GM23248 (cell line): ENCODE measurements at regions not wholly inside any gene's neighbourhood (a gene's known extent, or its start where the extent isn't known, plus 50 kb on each side); places are given as distances from the start of the nearest gene placed in this dataset.
"Not testable (repeated sequence)": the region's sequence is repeated elsewhere in the genome, so short reads cannot be mapped to it uniquely, and the experiment has no call there.

Source experiments
- DNase-seq: peaks from one replicate; pipeline ENCODE4 v3.0.0-alpha.2; 2015
- H2AFZ ChIP-seq: fragments of 200-600 bp; sonication (generic); 2 replicates; pipeline ENCODE4 v1.6.1; 2016; ENCODE audit warnings: antibody characterized with exemption
- H3F3A ChIP-seq: fragments of 200-600 bp; sonication (generic); 2 replicates; pipeline ENCODE4 v1.6.1; 2016; ENCODE audit warnings: mild to moderate bottlenecking, antibody characterized with exemption, mixed run types; ENCODE audit not compliant: insufficient read depth
- H3K27ac ChIP-seq: fragments of 200-600 bp; sonication (generic); 2 replicates; pipeline ENCODE4 v1.5.1; 2016; ENCODE audit warnings: mild to moderate bottlenecking
- H3K27me3 ChIP-seq: fragments of 200-600 bp; sonication (generic); replicated peaks from 2 replicates; pipeline ENCODE4 v1.6.1; 2016; ENCODE audit warnings: mild to moderate bottlenecking; ENCODE audit not compliant: insufficient read depth
- H3K36me3 ChIP-seq: fragments of 200-600 bp; sonication (generic); 2 replicates; pipeline ENCODE4 v1.6.1; 2016; ENCODE audit warnings: low read depth, mild to moderate bottlenecking
- H3K4me1 ChIP-seq: fragments of 200-600 bp; sonication (generic); 2 replicates; pipeline ENCODE4 v1.6.1; 2016; ENCODE audit warnings: mild to moderate bottlenecking; ENCODE audit not compliant: insufficient read depth
- H3K4me2 ChIP-seq: fragments of 200-600 bp; sonication (generic); one replicate; pipeline ENCODE4 v1.6.1; 2016; ENCODE audit warnings: mild to moderate bottlenecking; ENCODE audit not compliant: unreplicated experiment
- H3K4me3 ChIP-seq: fragments of 200-600 bp; sonication (generic); 2 replicates; pipeline ENCODE4 v1.5.1; 2016; ENCODE audit warnings: mild to moderate bottlenecking
- H3K79me2 ChIP-seq: fragments of 200-600 bp; sonication (generic); 2 replicates; pipeline ENCODE4 v1.6.1; 2016; ENCODE audit warnings: mild to moderate bottlenecking; ENCODE audit not compliant: insufficient read depth
- H3K9ac ChIP-seq: fragments of 200-600 bp; sonication (generic); 2 replicates; pipeline ENCODE4 v1.6.1; 2016; ENCODE audit warnings: mild to moderate bottlenecking
- H3K9me2 ChIP-seq: fragments of 200-600 bp; sonication (generic); 2 replicates; pipeline ENCODE4 v1.6.1; 2016; ENCODE audit warnings: mixed run types, mild to moderate bottlenecking, moderate library complexity; ENCODE audit not compliant: insufficient read depth
- H3K9me3 ChIP-seq: fragments of 200-600 bp; sonication (generic); one replicate; pipeline ENCODE4 v1.6.1; 2017; ENCODE audit warnings: low read depth
- H4K20me1 ChIP-seq: fragments of 200-600 bp; sonication (generic); 2 replicates; pipeline ENCODE4 v1.6.0; 2016; ENCODE audit not compliant: insufficient read depth
- EZH2 ChIP-seq: fragments of 200-600 bp; sonication (generic); IDR thresholded peaks from 2 replicates; pipeline ENCODE4 v1.6.1; 2018; ENCODE audit warnings: antibody characterized with exemption, mild to moderate bottlenecking; ENCODE audit not compliant: insufficient read depth, poor library complexity, severe bottlenecking
- EZH2phosphoT487 ChIP-seq: fragments of 200-600 bp; sonication (generic); IDR thresholded peaks from 2 replicates; pipeline ENCODE4 v1.6.1; 2018; ENCODE audit warnings: antibody characterized with exemption, moderate library complexity, mild to moderate bottlenecking, low read depth; ENCODE audit not compliant: insufficient read depth
- WGBS, 2 experiments: methylation state at CpG; one replicate each; pipeline ENCODE4 v1.1.6; 2015 to 2017; ENCODE audit warnings: low lambda C conversion rate in 2 of 2, low coverage in 1 of 2; ENCODE audit errors: missing lambda C conversion rate in 2 of 2; 5-methylcytosine and 5-hydroxymethylcytosine counted together
- in situ Hi-C: fragments of 300-500 bp; cut with MboI; formaldehyde crosslinking; loops from 2 replicates; pipeline ENCODE4 v1.15.0; 2020

DNA sequence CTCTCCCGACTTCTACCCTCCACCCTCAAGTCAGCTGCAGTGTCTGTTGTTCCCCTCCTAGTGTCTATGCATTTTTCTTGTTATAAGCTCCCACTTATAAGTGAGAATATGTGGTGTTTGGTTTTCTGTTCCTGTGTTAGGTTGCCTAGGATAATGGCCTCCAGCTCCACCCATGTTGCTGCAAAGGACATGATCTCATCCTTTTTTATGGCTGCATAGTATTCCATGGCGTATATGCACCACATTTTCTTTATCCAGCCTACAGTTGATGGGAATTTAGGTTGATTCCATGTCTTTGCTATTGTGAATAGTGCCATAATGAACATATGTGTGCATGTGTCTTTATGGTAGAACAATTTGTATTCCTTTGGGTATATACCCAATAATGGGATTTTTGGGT is 80.7 kb downstream of the SPTSSA start:
- WGBS, 2 experiments = 76 to 78% methylated on average over 2 of the region's 2 CpGs

DNA sequence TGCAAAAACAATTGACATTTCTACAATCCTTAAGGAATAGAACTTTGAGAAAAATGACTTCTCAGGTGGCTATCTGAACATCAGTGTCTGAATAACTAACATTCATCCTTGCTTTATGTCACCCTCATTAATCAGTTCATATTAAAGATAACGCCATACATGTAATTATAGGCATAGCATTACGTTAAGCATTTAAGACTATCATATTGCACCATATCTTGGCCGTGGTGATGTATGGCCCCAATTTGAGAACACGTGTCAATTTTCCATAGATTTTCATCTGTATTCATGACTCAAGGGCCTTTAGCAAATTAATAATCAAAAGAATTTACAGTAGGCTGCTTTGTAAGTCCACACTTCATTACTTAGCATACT is 81.6 kb downstream of the SPTSSA start:
- WGBS, 2 experiments = 55 to 56% methylated on average over 4 of the region's 4 CpGs
- no peak overlapping the region for H3K9ac ChIP-seq
- in situ Hi-C loops = no loop called here
- TF ChIP-seq EZH2 (no peak), EZH2phosphoT487 (no peak)
- H3K4me2 ChIP-seq = no peak overlapping the region
- no peaks in the 10 kb centered on the region for H3K9me3 ChIP-seq
- no peaks in the 10 kb centered on the region for H3K9me2 ChIP-seq
- DNase-seq = no peak
- H3K27ac ChIP-seq = no peak overlapping the region
- peaks cover 1% of the 10 kb centered on the region; the same call in 1 of the 2 replicates for H3K4me1 ChIP-seq
- no peaks in the 10 kb centered on the region for H3K79me2 ChIP-seq
- no peak overlapping the region for H3K4me3 ChIP-seq
- no peak overlapping the region for H2AFZ ChIP-seq
- no peaks in the 10 kb centered on the region for H3F3A ChIP-seq
- no peaks in the 10 kb centered on the region for H4K20me1 ChIP-seq
- H3K36me3 ChIP-seq = no peaks in the 10 kb centered on the region
- H3K27me3 ChIP-seq = peaks cover 41% of the 10 kb centered on the region

More for the DNA sequence above, 80.7 kb downstream of the SPTSSA start:
- in situ Hi-C loops, DNase-seq, H3K27ac ChIP-seq, H3F3A ChIP-seq, H3K4me3 ChIP-seq, H4K20me1 ChIP-seq, H3K9me3 ChIP-seq, H3K4me2 ChIP-seq, H3K9me2 ChIP-seq, H3K79me2 ChIP-seq, H3K36me3 ChIP-seq, H3K9ac ChIP-seq, H3K4me1 ChIP-seq, H2AFZ ChIP-seq: not testable (repeated sequence)
- peaks cover 41% of the 10 kb centered on the region for H3K27me3 ChIP-seq

GRCh38 chr14:34379816-34380470 is 82.1 kb downstream of the SPTSSA start:
- in situ Hi-C loops = no loop called here
- H3K4me3 ChIP-seq = no peak overlapping the region
- no peak overlapping the region for H2AFZ ChIP-seq
- H3K9me3 ChIP-seq = no peaks in the 10 kb centered on the region
- TF ChIP-seq EZH2phosphoT487 (no peak), EZH2 (no peak)
- no peaks in the 10 kb centered on the region for H3K36me3 ChIP-seq
- H3K4me2 ChIP-seq = no peak overlapping the region
- H3F3A ChIP-seq = no peaks in the 10 kb centered on the region
- H3K79me2 ChIP-seq = no peaks in the 10 kb centered on the region
- no peak for DNase-seq
- H4K20me1 ChIP-seq = no peaks in the 10 kb centered on the region
- no peaks in the 10 kb centered on the region for H3K9me2 ChIP-seq
- peaks cover 41% of the 10 kb centered on the region for H3K27me3 ChIP-seq
- WGBS, 2 experiments = 51 to 64% methylated on average over 4 of the region's 4 CpGs
- H3K27ac ChIP-seq = no peak overlapping the region
- H3K4me1 ChIP-seq = peaks cover 7% of the 10 kb centered on the region
- H3K9ac ChIP-seq = no peak overlapping the region

DNA sequence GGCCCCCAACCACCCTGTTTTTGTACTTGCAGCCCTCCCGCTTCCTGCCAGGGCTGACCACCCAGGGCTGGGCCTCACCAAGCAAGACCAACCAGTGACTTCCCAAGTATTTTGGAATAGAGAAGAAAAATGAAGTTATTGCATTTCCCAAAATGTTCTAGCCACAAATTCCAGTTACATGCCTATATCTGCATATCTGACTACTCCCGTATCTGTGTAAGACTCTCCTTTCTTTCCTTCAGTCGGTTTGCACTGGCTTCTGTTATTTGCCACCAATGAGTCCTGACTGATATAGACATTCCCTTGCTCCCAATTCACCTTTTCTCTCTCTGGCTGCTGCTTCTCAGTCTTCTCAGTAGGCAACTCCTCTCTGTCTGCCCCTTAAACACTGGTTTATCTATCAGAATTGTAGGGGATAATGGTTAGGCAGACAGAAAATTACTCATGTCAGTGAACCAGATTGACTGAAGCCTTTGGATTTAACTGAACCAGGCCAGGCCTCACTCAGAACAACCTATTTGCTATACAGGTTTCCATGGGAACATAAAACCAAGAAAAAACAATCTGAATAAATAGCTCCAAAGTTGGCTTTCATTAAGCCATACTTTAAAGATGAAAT is 85.3 kb downstream of the SPTSSA start:
- H3K36me3 ChIP-seq = no peaks in the 10 kb centered on the region
- no peak overlapping the region for H3K4me3 ChIP-seq
- whole genome bisulfite sequencing, 2 experiments = 79 to 84% methylated on average over 3 of the region's 3 CpGs
- no peak for DNase-seq
- peaks cover 7% of the 10 kb centered on the region for H3K4me1 ChIP-seq
- no peak for TF ChIP-seq EZH2
- no peak for TF ChIP-seq EZH2phosphoT487
- H2AFZ ChIP-seq = no peak overlapping the region
- H3K9ac ChIP-seq = no peak overlapping the region
- H3K27me3 ChIP-seq = peaks cover 33% of the 10 kb centered on the region
- no peak overlapping the region for H3K27ac ChIP-seq
- H4K20me1 ChIP-seq = no peaks in the 10 kb centered on the region
- no peaks in the 10 kb centered on the region for H3F3A ChIP-seq
- no peaks in the 10 kb centered on the region for H3K9me2 ChIP-seq
- in situ Hi-C loops = no loop called here
- no peaks in the 10 kb centered on the region for H3K79me2 ChIP-seq
- H3K4me2 ChIP-seq = no peak overlapping the region
- no peaks in the 10 kb centered on the region for H3K9me3 ChIP-seq
